Esophagus squamous epithelium (tissue), 5 donors: ENCODE measurements at regions not wholly inside any gene's neighbourhood (a gene's known extent, or its start where the extent isn't known, plus 50 kb on each side); places are given as distances from the start of the nearest gene placed in this dataset.

ENCODE experiments used
- DNase-seq: peaks from one replicate; lab custom pipeline; 2025; lab: John Stamatoyannopoulos, UW
- H3K27ac ChIP-seq, 4 donors: fragments of 200-600 bp; sonication (generic); one replicate each; pipeline ENCODE4 v1.5.1; 2016 to 2019; ENCODE audit warnings: mild to moderate bottlenecking in 1 of 4
- H3K27me3 ChIP-seq, 4 donors: fragments of 200-600 bp; sonication (generic); 1 replicate in 3 of 4; 2 replicates in 1 of 4; pipeline versions ENCODE4 v1.5.1 to v1.6.0; 2017 to 2021; ENCODE audit warnings: antibody characterized with exemption in 1 of 4
- H3K36me3 ChIP-seq, 3 donors: fragments of 200-600 bp; sonication (generic); one replicate each; pipeline ENCODE4 v1.5.1; 2016 to 2019
- H3K4me1 ChIP-seq, 3 donors: fragments of 200-600 bp; sonication (generic); one replicate each; pipeline ENCODE4 v1.5.1; 2017 to 2019
- H3K4me3 ChIP-seq, 4 donors: fragments of 200-600 bp; sonication (generic); 1 replicate in 3 of 4; 2 replicates in 1 of 4; pipeline ENCODE4 v1.5.1; 2016 to 2019; ENCODE audit warnings: mild to moderate bottlenecking in 2 of 4, moderate library complexity in 1 of 4
- H3K9me3 ChIP-seq, 3 donors: fragments of 200-600 bp; sonication (generic); one replicate each; pipeline ENCODE4 v1.5.1; 2016 to 2019
- CTCF ChIP-seq, 6 experiments: fragments of 450-650 bp in 4 of 6; fragments of 200-600 bp in 2 of 6; sonication (generic) in 2 of 6; IDR thresholded peaks; one replicate each; pipeline ENCODE4 v1.5.1; 2016 to 2019; ENCODE audit warnings: antibody characterized with exemption in 6 of 6, mild to moderate bottlenecking in 4 of 6, moderate library complexity in 4 of 6
- POLR2A ChIP-seq, 4 donors: fragments of 450-650 bp; IDR thresholded peaks; one replicate each; pipeline ENCODE4 v1.6.1; 2017; ENCODE audit warnings: antibody characterized with exemption in 4 of 4, mild to moderate bottlenecking in 4 of 4, moderate library complexity in 3 of 4
- WGBS, 2 donors: methylation state at CpG; one replicate each; pipeline ENCODE4 v1.1.5; 2018; 5-methylcytosine and 5-hydroxymethylcytosine counted together
- intact Hi-C: fragments of 100-400 bp; cut with DNase I; formaldehyde crosslinking; loops from one replicate; pipeline ENCODE4 v1.15.0; 2022
- donor health status: DM: yes; HTN: yes; CAD: no.

- 88 to 94% methylated on average over 2 to 6 of the region's 8 CpGs for WGBS, 2 donors
- H3K27ac ChIP-seq, result peak overlapping the region in 1 of 4 donors; percentile 31
Observed at GRCh38 chr12:123091230-123092150, 59.4 kb downstream of the PITPNM2 start.

GRCh38 chr12:123089631-123090353 is 61.1 kb downstream of the PITPNM2 start:
- TF ChIP-seq CTCF (IDR thresholded peaks at IDR 0.05) (no peak), POLR2A (IDR thresholded peaks at IDR 0.05) (no peak)
- H3K36me3 ChIP-seq, result no peaks in the 10 kb centered on the region
- no peak overlapping the region for H3K27ac ChIP-seq
- no peaks in the 10 kb centered on the region for H3K9me3 ChIP-seq
- H3K27me3 ChIP-seq, result no peaks in the 10 kb centered on the region
- intact Hi-C loops, result no loop called here
- H3K4me1 ChIP-seq, result peaks cover 7 to 43% (median 24%) of the 10 kb centered on the region in 3 donors
- no peak for DNase-seq
- 21 to 24% methylated on average over 2 of the region's 2 CpGs for WGBS, 2 donors
- H3K4me3 ChIP-seq, result no peak overlapping the region

More at GRCh38 chr12:123091230-123092150, 59.4 kb downstream of the PITPNM2 start:
- no peak for DNase-seq
- Histone ChIP-seq H3K4me1 (peaks cover 18 to 43% (median 24%) of the 10 kb centered on the region in 3 donors), H3K9me3 (no peaks in the 10 kb centered on the region), H3K4me3 (no peak overlapping the region), H3K27me3 (no peaks in the 10 kb centered on the region), H3K36me3 (no peaks in the 10 kb centered on the region)
- intact Hi-C loops, result no loop called here
- TF ChIP-seq POLR2A (IDR thresholded peaks at IDR 0.05), result no peak
- TF ChIP-seq CTCF (IDR thresholded peaks at IDR 0.05), result no peak

DNA sequence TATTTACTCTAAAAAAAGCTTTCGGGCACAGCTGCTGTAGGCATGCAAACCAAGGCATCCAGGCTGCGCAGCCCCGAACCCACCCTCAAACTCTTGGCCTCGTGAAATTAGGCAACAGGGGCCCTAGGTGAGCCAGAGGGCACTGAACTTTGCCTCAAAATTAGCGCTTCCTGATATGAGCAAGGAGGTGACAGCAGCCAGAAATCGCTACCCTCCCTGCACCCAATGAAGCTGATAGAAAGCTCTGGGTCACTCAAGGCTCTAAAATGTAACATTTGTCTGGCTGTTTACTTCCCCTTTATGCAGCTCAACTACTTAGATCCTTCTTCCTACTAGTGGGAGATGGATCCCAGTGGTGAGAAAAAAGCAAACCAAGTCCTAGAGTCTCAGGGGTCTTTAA is 61.8 kb downstream of the PITPNM2 start:
- Histone ChIP-seq H3K4me3 (no peak overlapping the region), H3K27me3 (no peaks in the 10 kb centered on the region), H3K4me1 (peaks cover under 1 to 43% (median 24%) of the 10 kb centered on the region in 3 donors), H3K9me3 (no peaks in the 10 kb centered on the region), H3K36me3 (no peaks in the 10 kb centered on the region), H3K27ac (no peak overlapping the region)
- TF ChIP-seq CTCF (IDR thresholded peaks at IDR 0.05), result no peak
- TF ChIP-seq POLR2A (IDR thresholded peaks at IDR 0.05), result no peak
- DNase-seq, result no peak
- 86 to 91% methylated on average over 6 of the region's 6 CpGs for WGBS, 2 donors
- intact Hi-C loops, result no loop called here

DNA sequence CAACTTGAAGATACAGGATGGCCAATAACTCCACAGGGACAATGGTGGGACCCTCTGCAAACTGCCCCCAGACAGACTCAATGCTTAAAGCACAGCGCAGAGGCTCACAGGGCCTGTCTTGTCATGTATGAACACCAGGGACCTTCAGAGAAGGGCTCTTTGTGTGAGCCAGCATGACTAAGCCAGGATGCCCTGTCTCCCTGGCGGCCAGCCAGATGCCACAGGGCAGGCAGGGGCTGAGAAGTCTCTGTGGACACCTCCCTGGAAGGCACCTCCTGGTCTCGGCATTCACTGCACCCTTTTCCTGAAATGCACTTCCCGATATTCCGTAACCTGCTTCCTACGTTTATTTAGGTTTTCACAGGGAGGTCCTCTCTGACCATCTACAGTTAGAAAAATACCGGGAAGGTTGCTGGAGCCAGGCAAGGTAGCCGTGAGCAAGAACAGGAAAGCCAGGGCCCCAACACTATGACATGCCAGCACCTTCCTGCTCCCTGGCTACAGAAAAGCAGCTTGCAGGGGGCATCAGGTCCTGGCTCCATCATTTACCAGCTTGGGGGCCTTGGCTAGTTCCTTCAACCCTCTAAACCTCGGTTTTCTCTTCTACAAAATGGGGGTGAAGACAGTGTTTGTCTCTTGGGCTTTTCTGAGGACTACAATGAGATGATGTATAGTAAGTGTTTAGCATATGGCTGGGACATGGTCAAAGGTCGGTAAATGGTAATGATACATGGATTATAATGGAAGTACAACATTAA is 65.0 kb downstream of the PITPNM2 start:
- no peaks in the 10 kb centered on the region for H3K27me3 ChIP-seq
- H3K36me3 ChIP-seq, result no peaks in the 10 kb centered on the region
- H3K4me1 ChIP-seq, result peaks cover 0 to 46% (median 27%) of the 10 kb centered on the region in 3 donors
- intact Hi-C loops, result no loop called here
- H3K4me3 ChIP-seq, result no peak overlapping the region
- peak overlapping the region in 2 of 4 donors; percentile 15 to 29 for H3K27ac ChIP-seq
- WGBS, 2 donors, result 27 to 31% methylated on average over 10 of the region's 10 CpGs
- no peaks in the 10 kb centered on the region for H3K9me3 ChIP-seq
- no peak for TF ChIP-seq POLR2A (IDR thresholded peaks at IDR 0.05)
- TF ChIP-seq CTCF (IDR thresholded peaks at IDR 0.05), result peak in 1 of 6 experiments; percentile 39
- DNase-seq, result no peak
